ENCODE measurements at regions not wholly inside any gene's neighbourhood (a gene's known extent, or its start where the extent isn't known, plus 50 kb on each side); places are given as distances from the start of the nearest gene placed in this dataset.
A peak's percentile ranks its signal among the peaks of the same experiment; 100 is the strongest.

DNA sequence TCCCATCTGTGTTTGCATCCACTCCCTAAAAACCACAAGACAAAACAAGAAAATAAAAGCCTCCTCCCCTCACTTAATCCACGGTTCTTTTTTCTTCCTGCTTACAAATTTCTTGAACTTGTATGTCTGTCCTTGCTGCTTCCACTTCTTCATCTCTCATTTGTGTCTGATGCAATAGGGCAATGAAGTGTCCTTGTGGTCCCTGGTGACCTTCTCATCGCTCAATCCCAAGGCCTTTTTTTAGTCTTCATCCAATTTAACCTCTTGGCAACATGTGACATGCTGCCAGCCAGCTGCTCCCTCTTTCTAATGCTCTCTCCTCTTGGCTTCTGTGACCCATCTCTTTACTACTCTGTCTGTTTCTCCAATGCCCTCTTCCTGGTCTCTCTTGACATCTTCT lies 87.6 kb downstream of the SEMA4F start:
- Mint-ChIP-seq H3K9me3 (peaks cover 2 to 8% (median 7%) of the 10 kb centered on the region in 5 donors), H3K4me3 (no peak overlapping the region), H3K27me3 (peaks cover 17 to 36% of the 10 kb centered on the region in 2 donors), H3K4me1 (no peaks in the 10 kb centered on the region), H3K36me3 (peaks cover 0 to 6% (median 3%) of the 10 kb centered on the region in 3 donors), H3K27ac (no peak overlapping the region)
- ChIA-PET POLR2A (no interaction called here), CTCF (no interaction called here)
- H3K4me1 ChIP-seq (ENCODE audit: insufficient read depth, low read length), result no peaks in the 10 kb centered on the region
- H3K4me3 ChIP-seq (ENCODE audit: low read length), result no peak overlapping the region
- H3K9me3 ChIP-seq (ENCODE audit: low read length), result no peaks in the 10 kb centered on the region
- H3K36me3 ChIP-seq (ENCODE audit: insufficient read depth, low read length), result no peaks in the 10 kb centered on the region
- H3K27me3 ChIP-seq (ENCODE audit: insufficient read depth, low read length, poor library complexity, severe bottlenecking), result no peaks in the 10 kb centered on the region
- H3K27ac ChIP-seq (ENCODE audit: low read depth, low read length), result no peak overlapping the region
- DNase-seq, result no peak

DNA sequence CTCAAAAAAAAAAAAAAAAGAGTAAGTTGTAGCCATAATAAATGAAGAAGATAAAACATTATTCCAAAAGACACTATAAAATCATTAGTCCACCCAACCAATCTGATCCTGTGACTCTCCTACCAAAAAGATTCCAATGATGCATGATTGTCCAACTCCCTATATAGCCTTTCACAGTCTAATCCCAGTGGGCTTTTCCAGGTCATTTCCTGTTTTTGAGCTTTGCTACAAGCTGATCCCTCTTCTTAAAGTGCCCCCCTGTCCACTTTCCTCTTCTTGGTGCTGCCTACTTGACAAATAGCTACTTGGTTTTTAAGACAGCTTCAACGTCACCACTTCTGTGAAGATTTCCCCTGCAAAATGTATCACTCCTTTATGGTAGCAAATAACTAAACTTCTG lies 88.4 kb downstream of the SEMA4F start:
- ChIA-PET CTCF (no interaction called here), POLR2A (no interaction called here)
- no peaks in the 10 kb centered on the region for H3K27me3 ChIP-seq (ENCODE audit: insufficient read depth, low read length, poor library complexity, severe bottlenecking)
- no peak for DNase-seq
- no peaks in the 10 kb centered on the region for H3K4me1 ChIP-seq (ENCODE audit: insufficient read depth, low read length)
- peaks cover 0 to 2% (median under 1%) of the 10 kb centered on the region in 5 donors for H3K9me3 Mint-ChIP-seq
- no peaks in the 10 kb centered on the region for H3K36me3 ChIP-seq (ENCODE audit: insufficient read depth, low read length)
- H3K27ac ChIP-seq (ENCODE audit: low read depth, low read length), result no peak overlapping the region
- H3K9me3 ChIP-seq (ENCODE audit: low read length), result no peaks in the 10 kb centered on the region
- peaks cover 18 to 30% of the 10 kb centered on the region in 2 donors for H3K27me3 Mint-ChIP-seq
- H3K4me3 ChIP-seq (ENCODE audit: low read length), result no peak overlapping the region
- H3K27ac Mint-ChIP-seq, result no peak overlapping the region
- H3K4me1 Mint-ChIP-seq, result no peaks in the 10 kb centered on the region
- H3K36me3 Mint-ChIP-seq, result no peaks in the 10 kb centered on the region
- H3K4me3 Mint-ChIP-seq, result no peak overlapping the region

DNA sequence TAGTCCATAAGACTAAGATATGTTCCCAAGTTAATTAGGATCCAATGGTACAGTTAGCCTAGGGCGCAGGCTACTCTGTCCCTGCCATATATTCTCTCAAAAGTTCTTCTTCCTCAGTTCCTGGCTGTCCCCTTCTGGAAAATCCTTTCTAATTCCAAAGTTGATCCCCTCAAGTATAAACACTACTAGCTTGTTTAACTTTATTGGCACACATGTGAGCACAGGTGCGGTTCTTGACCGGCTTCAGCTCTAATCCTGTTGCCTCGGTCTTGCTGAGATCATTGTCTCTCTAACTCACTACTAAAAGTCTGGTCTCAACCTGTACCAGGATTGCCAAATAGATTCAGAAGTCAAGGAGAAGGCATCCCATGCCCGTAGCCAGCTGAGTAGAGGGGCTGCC lies 89.0 kb downstream of the SEMA4F start:
- H3K36me3 ChIP-seq (ENCODE audit: insufficient read depth, low read length), result no peaks in the 10 kb centered on the region
- no peak for DNase-seq
- POLR2A ChIA-PET, result no interaction called here
- Mint-ChIP-seq H3K4me3 (no peak overlapping the region), H3K36me3 (no peaks in the 10 kb centered on the region), H3K27ac (no peak overlapping the region), H3K27me3 (peaks cover 18 to 34% of the 10 kb centered on the region in 2 donors), H3K9me3 (peaks cover 0 to 2% (median 0%) of the 10 kb centered on the region in 5 donors), H3K4me1 (no peaks in the 10 kb centered on the region)
- H3K27ac ChIP-seq (ENCODE audit: low read depth, low read length), result no peak overlapping the region
- no peak overlapping the region for H3K4me3 ChIP-seq (ENCODE audit: low read length)
- H3K27me3 ChIP-seq (ENCODE audit: insufficient read depth, low read length, poor library complexity, severe bottlenecking), result no peaks in the 10 kb centered on the region
- no peaks in the 10 kb centered on the region for H3K4me1 ChIP-seq (ENCODE audit: insufficient read depth, low read length)
- CTCF ChIA-PET, result no interaction called here
- no peaks in the 10 kb centered on the region for H3K9me3 ChIP-seq (ENCODE audit: low read length)

DNA sequence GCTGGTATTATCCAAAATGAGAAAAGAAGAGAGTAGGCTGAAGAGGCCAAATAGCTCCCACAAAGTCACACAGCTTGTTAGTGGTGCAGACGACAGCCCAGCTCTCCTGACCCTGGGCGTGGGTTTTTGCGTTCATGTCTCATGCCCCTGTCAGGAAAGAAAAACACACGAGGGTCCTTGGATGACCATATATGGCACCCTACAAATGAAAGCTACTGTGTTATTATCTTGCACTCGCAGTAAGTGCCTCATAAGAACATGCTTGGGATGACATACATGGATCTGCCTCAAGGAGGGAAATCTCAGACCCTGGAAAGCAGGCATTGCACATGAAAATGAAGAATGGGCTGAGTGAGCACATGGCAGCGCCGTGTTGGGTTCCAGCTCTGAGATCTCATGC lies 89.7 kb downstream of the SEMA4F start:
- POLR2A ChIA-PET, result no interaction called here
- Mint-ChIP-seq H3K27ac (no peak overlapping the region), H3K27me3 (peaks cover 18 to 37% of the 10 kb centered on the region in 2 donors), H3K4me3 (no peak overlapping the region), H3K9me3 (peaks cover 0 to 2% (median 0%) of the 10 kb centered on the region in 5 donors), H3K36me3 (no peaks in the 10 kb centered on the region), H3K4me1 (no peaks in the 10 kb centered on the region)
- H3K27ac ChIP-seq (ENCODE audit: low read depth, low read length), result no peak overlapping the region
- no peaks in the 10 kb centered on the region for H3K4me1 ChIP-seq (ENCODE audit: insufficient read depth, low read length)
- no peak overlapping the region for H3K4me3 ChIP-seq (ENCODE audit: low read length)
- no peak for DNase-seq
- no peaks in the 10 kb centered on the region for H3K27me3 ChIP-seq (ENCODE audit: insufficient read depth, low read length, poor library complexity, severe bottlenecking)
- H3K36me3 ChIP-seq (ENCODE audit: insufficient read depth, low read length), result no peaks in the 10 kb centered on the region
- no peaks in the 10 kb centered on the region for H3K9me3 ChIP-seq (ENCODE audit: low read length)
- CTCF ChIA-PET, result no interaction called here

DNA sequence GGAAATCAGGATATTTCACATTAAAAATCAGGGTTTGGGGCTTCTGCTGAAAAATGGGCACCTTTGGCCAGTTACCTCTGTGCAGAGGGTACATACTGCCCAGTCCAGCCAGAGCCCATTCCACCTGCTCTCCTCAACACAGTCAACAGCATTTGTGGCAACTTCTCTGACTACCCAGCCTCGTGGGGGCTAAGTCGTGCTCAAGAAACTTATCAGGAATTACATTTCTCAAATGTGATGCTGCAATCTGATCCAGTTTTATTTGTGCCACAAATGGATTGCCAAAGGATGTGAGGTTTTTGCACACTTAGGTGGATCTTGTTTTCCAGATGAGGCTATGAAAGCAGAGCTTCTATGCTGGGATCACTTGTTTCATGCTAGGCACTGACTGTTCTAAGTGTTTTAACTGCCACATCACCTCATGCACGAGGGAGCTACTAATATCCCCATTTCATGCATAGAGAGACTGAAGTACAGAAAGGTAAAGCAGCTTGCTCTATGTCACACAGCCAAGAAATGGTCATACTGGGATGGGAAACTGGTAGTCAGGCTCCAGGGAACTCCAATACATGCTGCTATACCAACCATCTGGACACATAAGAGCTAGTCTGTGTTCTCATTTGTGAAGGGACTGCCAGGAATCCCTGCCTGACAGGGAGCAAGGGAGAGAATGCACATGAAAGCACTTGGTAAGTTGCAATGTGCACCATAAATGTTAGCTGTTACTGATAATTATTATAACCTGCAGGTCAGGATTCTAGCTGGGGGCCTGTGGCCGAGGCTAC lies 89.0 kb upstream of the HK2 start:
- Mint-ChIP-seq H3K4me3 (no peak overlapping the region), H3K4me1 (no peaks in the 10 kb centered on the region), H3K9me3 (peaks cover 0 to 2% (median 0%) of the 10 kb centered on the region in 5 donors), H3K27ac (no peak overlapping the region), H3K27me3 (peaks cover 23 to 44% of the 10 kb centered on the region in 2 donors), H3K36me3 (no peaks in the 10 kb centered on the region)
- Histone ChIP-seq H3K27ac (ENCODE audit: low read depth, low read length) (no peak overlapping the region), H3K4me3 (ENCODE audit: low read length) (no peak overlapping the region), H3K4me1 (ENCODE audit: insufficient read depth, low read length) (no peaks in the 10 kb centered on the region), H3K27me3 (ENCODE audit: insufficient read depth, low read length, poor library complexity, severe bottlenecking) (no peaks in the 10 kb centered on the region), H3K36me3 (ENCODE audit: insufficient read depth, low read length) (no peaks in the 10 kb centered on the region), H3K9me3 (ENCODE audit: low read length) (no peaks in the 10 kb centered on the region)
- CTCF ChIA-PET, result interaction anchor here (1.2 kb wide), 1 partner anchor 12 kb away, joined by 3 read pairs; no protein-coding TSS in a partner anchor
- POLR2A ChIA-PET, result no interaction called here
- no peak for DNase-seq

DNA sequence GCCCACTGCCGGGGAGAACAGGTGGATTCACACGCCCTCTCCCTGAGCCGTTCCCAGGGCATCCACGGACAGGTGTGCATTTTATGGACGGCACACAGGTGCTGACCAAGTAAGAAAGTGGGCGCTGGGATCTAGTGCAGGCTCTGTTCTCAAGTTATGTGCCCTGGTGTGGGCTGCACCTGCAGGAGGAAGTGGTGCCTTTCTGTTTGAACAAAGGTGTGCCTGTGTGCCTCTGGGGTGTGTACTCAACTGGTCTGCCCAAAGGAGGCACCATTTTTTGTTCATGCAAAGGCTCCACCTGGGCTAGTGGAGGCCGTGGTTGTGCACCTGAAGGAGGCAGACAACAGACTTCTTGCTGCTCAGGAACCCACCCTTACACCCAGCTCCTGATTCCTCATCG lies 88.2 kb upstream of the HK2 start:
- H3K4me1 Mint-ChIP-seq, result no peaks in the 10 kb centered on the region
- Histone ChIP-seq H3K9me3 (ENCODE audit: low read length) (no peaks in the 10 kb centered on the region), H3K4me3 (ENCODE audit: low read length) (no peak overlapping the region), H3K27me3 (ENCODE audit: insufficient read depth, low read length, poor library complexity, severe bottlenecking) (no peaks in the 10 kb centered on the region), H3K4me1 (ENCODE audit: insufficient read depth, low read length) (no peaks in the 10 kb centered on the region), H3K27ac (ENCODE audit: low read depth, low read length) (no peak overlapping the region), H3K36me3 (ENCODE audit: insufficient read depth, low read length) (no peaks in the 10 kb centered on the region)
- no peak overlapping the region for H3K4me3 Mint-ChIP-seq
- no peak for DNase-seq
- no peaks in the 10 kb centered on the region for H3K36me3 Mint-ChIP-seq
- peaks cover 20 to 43% of the 10 kb centered on the region in 2 donors for H3K27me3 Mint-ChIP-seq
- ChIA-PET CTCF (interaction anchor here (1.2 kb wide), 1 partner anchor 11 kb away, joined by 3 read pairs; no protein-coding TSS in a partner anchor), POLR2A (no interaction called here)
- H3K27ac Mint-ChIP-seq, result no peak overlapping the region
- peaks cover 0 to 2% (median 0%) of the 10 kb centered on the region in 5 donors for H3K9me3 Mint-ChIP-seq

DNA sequence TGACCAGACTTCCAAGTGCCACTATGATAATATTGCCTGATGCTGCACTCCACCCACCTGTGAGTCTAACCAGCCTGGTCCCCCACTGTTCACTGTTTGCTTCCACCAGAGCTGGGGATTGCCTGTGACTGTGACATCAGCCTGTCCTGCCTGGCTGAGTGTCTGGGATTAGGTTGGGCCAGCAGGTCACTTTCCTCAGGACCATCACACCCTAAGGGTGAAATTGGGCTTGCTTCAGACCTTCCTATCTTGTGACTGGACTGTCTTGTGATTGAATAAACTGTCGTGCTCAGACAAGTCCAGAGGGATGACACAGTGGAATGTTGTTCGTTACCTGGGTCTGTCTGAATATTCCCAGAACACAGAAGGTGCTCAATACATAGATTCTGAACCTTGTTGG lies 87.4 kb upstream of the HK2 start:
- peak overlapping the region in 1 of 8 donors; percentile 35 for H3K27ac Mint-ChIP-seq

DNA sequence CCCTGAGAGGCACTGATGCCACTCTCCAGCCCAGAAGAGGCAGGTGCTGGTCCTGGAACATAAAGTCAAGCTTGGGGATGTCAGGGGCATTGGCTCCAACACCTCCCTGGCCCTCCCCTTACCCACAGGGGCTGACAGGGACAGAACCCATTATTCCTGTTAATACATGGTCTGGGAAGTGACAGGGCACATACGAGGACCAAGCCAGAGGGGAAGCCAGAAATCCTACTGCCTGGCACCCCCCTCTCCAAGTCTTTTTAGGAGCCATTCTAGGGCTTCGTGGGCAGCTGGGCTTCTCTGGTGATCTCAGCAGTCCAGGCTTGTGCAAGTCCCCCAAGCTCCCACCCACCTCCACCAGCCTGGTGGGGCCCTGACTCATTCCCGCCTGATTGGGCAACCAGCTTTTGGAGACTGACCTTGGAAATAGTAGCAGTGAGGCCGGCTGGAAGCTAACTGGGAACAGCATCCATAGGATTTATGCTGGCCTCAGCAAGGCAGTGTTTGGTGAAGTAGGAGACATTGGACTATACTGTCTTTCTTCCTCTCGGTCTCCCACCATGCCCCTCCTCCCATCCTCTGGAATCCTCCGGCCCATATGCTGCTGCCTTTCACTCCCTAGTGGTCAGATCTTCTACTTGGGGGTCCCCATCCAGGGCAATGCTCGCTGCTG lies 86.4 kb upstream of the HK2 start:
- H3K4me3 Mint-ChIP-seq, result no peak overlapping the region
- Histone ChIP-seq H3K36me3 (ENCODE audit: insufficient read depth, low read length) (no peaks in the 10 kb centered on the region), H3K4me1 (ENCODE audit: insufficient read depth, low read length) (no peaks in the 10 kb centered on the region), H3K27me3 (ENCODE audit: insufficient read depth, low read length, poor library complexity, severe bottlenecking) (no peaks in the 10 kb centered on the region), H3K9me3 (ENCODE audit: low read length) (no peaks in the 10 kb centered on the region), H3K4me3 (ENCODE audit: low read length) (no peak overlapping the region), H3K27ac (ENCODE audit: low read depth, low read length) (no peak overlapping the region)
- CTCF ChIA-PET, result no interaction called here
- POLR2A ChIA-PET, result no interaction called here
- H3K27ac Mint-ChIP-seq, result peak overlapping the region in 1 of 8 donors; percentile 89
- H3K36me3 Mint-ChIP-seq, result no peaks in the 10 kb centered on the region
- peaks cover 20 to 41% of the 10 kb centered on the region in 2 donors for H3K27me3 Mint-ChIP-seq
- DNase-seq, result no peak
- no peaks in the 10 kb centered on the region for H3K4me1 Mint-ChIP-seq
- no peaks in the 10 kb centered on the region for H3K9me3 Mint-ChIP-seq

More for the DNA sequence above, 87.4 kb upstream of the HK2 start:
- no peaks in the 10 kb centered on the region for H3K4me1 ChIP-seq (ENCODE audit: insufficient read depth, low read length)
- CTCF ChIA-PET, result no interaction called here
- H3K36me3 ChIP-seq (ENCODE audit: insufficient read depth, low read length), result no peaks in the 10 kb centered on the region
- H3K9me3 ChIP-seq (ENCODE audit: low read length), result no peaks in the 10 kb centered on the region
- no peak for DNase-seq
- Mint-ChIP-seq H3K36me3 (no peaks in the 10 kb centered on the region), H3K27me3 (peaks cover 19 to 40% of the 10 kb centered on the region in 2 donors), H3K9me3 (peaks cover 0 to 2% (median 0%) of the 10 kb centered on the region in 5 donors), H3K4me1 (no peaks in the 10 kb centered on the region), H3K4me3 (no peak overlapping the region)
- H3K27ac ChIP-seq (ENCODE audit: low read depth, low read length), result no peak overlapping the region
- POLR2A ChIA-PET, result no interaction called here
- no peaks in the 10 kb centered on the region for H3K27me3 ChIP-seq (ENCODE audit: insufficient read depth, low read length, poor library complexity, severe bottlenecking)
- H3K4me3 ChIP-seq (ENCODE audit: low read length), result no peak overlapping the region

Measured in CD8-positive, alpha-beta memory T cell (primary cell).